ENCODE measurements at regions not wholly inside any gene's neighbourhood (a gene's known extent, or its start where the extent isn't known, plus 50 kb on each side); places are given as distances from the start of the nearest gene placed in this dataset.

DNA sequence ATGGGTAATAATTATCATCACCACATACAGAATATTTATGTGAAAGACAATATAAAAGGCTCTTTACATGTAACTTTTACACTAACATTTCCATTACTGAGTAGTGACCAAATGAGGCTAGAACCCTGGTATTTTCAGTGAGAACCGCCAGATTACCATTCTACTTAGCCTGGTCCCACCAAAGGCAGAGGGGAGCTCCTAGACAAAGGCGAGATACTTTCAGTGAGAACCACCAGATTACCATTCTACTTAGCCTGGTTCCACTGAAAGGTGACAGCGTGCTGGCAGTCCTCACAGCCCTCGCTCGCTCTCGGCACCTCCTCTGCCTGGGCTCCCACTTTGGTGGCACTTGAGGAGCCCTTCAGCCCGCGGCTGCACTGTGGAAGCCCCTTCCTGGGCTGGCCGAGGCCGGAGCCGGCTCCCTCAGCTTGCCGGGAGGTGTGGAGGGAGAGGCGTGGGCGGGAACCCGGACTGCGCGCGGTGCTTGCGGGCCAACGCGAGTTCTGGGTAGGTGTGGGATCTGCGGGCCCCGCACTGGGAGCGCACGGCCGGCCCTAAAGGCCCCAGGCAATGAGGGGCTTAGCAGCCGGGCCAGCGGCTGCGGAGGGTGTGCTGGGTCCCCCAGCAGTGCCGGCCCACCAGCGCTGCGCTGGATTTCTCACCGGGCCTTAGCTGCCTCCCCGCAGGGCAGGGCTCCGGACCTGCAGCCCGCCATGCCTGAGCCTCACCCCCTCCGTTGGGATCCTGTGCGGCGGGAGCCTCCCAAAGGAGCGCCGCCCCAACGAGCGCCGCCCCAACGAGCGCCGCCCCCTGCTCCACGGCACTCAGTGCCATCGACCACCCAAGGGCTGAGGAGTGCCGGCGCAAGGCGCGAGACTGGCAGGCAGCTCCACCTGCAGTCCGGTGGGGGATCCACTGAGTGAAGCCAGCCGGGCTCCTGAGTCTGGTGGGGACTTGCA, 1276.1 kb downstream of the PCDH7 start:
- no peak for DNase-seq

- DNase-seq, result no peak
Observed at GRCh38 chr4:31998807-31999206, 1278.6 kb downstream of the PCDH7 start.

- DNase-seq, result no peak
Observed at GRCh38 chr4:31999848-32000247, 1279.7 kb downstream of the PCDH7 start.

DNA sequence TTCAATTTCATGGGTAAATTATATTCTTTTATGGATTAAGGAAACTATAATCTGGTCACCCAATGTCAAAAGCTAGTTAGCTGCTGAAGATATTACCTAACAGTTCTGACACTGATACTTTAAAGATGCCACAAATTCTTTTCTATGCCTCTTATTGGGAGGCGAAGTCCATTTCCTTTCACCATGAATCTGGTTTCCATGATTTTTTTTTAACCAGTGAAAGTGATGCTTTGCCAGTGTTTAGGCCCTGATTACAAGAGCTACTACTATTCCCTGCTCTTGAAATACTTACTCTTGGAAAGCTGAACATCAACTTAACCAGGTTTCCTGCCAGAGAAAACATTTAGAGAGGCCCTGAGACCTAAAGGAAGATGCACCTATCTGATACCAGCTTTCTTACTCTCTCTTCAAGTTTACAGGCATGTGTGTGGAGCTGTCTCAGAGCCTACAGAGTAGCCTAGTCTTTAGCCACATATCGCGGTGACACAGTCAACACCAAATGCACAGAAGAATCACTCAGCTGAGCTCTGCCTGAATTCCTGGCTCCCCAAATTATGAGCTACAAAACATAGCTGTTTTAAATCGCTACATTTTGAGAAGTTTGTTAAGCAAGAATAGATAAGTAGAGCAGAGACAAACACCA, 1280.8 kb downstream of the PCDH7 start:
- DNase-seq, result no peak

DNA sequence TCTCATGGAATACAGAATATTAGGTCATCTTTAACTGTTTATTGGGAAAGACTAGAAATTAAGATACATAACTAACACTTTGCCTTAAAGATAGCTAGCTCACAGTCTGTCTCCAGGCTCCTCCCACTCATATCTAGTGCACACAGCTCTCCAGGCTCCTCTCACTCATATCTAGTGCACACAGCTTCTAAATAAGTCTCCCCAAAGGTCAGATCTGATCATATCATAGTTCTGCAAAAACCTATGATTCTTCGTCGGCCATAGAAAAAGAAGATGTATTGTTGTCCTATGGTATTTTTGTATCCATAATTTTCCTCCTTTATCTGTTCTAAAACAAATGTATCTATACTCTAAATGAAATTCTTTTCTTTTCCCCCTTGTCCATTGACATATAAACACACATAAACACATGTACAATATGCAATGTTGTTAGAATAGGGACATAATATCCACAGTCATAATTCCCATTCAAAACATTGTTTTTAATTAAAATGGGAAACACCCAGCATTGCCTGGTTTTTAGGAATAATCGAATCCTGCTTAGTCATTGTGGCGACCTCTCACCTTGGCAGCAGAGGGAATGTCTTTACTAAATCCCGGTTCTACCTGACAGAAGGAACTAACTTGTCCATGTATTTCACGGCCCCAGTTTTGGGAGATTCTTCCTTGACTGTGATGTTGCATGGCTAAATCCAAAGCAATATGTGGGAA, 1282.0 kb downstream of the PCDH7 start:
- DNase-seq, result no peak

GRCh38 chr4:32003548-32003947, 1283.4 kb downstream of the PCDH7 start:
- DNase-seq, result no peak

DNA sequence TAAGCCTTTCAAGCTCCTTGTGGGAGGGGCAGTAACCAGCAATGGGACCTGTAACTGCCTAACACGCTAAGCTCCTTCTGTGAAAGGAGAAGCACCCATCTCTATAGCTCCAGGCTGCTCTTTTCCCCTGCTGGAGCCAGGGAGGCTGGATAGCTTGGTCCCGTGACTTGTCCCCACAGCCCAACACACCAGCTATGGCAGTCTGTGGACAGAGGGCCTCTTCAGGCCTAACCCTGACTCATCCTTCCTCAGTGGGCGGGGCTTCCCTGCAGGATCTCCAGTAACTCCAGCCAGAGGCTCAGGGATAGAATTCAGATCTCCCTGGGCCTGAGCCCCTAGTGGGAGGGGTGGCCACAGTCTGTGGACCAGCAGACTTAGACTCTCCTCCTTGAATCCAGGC, 1290.1 kb downstream of the PCDH7 start:
- no peak for DNase-seq

GRCh38 chr4:32022071-32022470, 1301.9 kb downstream of the PCDH7 start:
- DNase-seq, result no peak

GRCh38 chr4:32025851-32026459, 1305.8 kb downstream of the PCDH7 start:
- no peak for DNase-seq

- DNase-seq, result no peak
Observed at GRCh38 chr4:32030406-32030805, 1310.2 kb downstream of the PCDH7 start.

DNA sequence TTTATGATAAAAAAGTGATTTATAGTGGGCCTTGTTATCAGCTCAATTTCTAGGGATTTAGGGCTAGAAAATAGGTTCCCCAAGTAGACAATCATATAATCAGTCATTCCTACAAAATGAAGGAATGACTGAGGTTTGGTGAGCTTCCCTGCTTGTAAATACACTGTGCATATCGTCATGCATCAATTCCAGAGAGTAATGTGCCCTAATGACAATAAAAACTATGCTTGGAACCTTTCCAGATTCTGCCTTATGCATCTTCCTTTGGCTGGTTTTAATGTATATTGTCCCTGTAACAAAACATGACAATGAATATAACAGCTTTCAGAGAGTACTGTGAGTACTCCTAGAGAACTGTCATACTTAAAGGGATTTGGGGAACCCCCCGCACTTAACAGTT, 1310.9 kb downstream of the PCDH7 start:
- DNase-seq, result no peak

- no peak for DNase-seq
Observed at GRCh38 chr4:32032136-32032672, 1312.0 kb downstream of the PCDH7 start.

DNA sequence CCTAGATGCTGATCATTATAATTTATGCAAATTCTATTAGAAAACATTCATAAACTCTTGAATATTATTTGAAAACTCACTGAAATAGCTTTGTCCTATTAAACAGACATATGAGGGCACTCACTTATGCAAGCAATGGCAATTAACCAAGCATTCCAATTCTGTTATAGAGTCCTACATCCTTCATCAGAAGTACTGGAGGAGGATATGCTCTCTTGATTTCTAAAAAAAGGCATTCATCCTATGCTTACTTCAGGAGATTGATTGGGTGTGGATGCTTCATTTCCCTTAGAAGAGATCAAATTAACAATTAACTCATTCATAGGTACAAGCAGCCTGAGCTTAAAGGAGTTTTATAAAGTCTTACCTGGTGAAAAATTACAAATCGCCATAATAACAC, 1317.2 kb downstream of the PCDH7 start:
- DNase-seq, result no peak

DNA sequence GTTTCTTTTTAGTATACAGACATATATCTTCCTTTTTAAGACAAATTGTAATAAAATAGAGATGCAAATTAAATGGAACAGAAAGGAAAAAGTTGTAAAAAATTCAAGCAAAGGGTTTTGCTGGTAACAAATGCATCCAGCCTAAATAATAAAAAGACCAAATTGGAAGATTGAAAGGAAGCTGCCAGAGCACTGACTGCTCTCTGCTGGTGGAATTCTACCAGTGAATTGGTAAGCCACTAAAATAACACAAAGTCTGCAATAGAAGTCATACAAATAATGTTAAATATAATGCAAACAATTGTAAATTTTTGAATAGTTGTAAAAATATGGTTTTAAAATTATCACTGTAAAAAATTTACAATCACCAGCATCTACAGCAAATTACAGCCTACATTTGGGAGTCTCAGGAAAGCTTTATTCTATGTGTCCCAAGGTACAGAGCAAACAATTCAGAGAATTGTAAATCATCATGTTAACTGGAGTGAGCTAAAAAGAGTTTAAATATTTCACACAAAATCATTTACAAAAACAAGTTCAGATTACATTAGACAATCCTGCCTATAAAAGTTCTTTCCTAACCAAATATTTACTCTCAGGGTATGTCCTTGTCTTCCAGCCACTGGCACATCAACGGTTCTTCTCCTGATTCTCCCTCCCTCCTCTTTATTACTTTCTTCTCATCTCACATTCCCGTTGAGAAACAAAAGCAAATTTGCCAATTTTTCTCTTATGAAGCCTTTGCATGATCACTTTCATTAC, 1322.5 kb downstream of the PCDH7 start:
- DNase-seq, result no peak

GRCh38 chr4:32043248-32043633, 1323.1 kb downstream of the PCDH7 start:
- no peak for DNase-seq

- no peak for DNase-seq
Observed at GRCh38 chr4:32061916-32062315, 1341.7 kb downstream of the PCDH7 start.

DNA sequence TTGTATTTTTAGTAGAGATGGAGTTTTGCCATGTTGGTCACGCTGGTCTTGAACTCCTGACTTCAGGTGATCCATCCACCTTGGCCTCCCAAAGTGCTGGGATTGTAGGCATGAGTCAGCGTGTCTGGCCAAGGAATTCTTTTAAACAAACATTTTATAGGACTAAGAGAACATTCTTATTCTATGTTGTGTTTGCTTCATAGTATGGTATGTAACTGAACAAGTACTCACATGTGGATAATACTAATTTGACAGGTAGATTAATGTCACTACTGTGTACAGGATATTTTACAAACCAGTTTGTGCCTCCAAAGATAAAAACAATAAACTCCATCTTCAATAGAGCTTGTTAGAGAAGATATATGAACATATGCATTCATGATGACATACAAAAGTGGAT, 1353.4 kb downstream of the PCDH7 start:
- no peak for DNase-seq

- no peak for DNase-seq
Observed at GRCh38 chr4:32087211-32087610, 1367.0 kb downstream of the PCDH7 start.

DNA sequence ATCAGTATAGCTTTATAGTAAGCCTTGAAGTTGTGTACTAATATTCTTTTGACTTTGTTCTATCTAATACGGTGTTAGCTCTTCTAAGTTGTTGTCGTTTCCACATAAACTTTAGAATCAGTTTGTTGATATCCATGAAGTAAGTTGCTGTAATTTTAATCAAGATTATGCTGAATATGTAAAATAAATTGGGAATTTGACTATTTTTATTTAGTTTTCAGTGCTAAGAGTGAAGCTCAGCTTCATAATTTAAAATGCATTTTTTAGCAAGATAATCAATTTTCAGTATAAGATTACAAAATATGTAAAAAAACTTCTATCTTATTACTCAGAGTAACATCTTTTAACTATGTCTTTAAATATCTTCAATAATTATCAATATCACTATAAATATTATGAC, 1374.8 kb downstream of the PCDH7 start:
- no peak for DNase-seq

DNA sequence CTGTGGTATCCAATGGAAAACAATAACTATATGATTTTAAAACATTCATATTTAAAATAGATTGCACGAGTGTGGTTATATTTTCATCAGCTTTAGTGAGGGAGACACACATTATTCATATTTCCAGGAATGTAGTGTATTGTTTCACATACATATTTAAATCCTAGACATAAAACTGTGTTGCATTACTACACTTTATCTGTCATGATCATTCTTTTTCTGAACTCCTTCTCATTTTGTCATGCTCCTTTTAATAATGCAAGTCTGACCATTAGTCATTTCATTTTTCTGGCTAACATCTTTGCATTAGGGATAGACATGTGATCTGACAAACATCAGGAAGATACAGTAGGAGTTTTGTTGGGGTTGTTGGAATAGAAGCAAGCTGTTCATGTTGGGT, 1382.7 kb downstream of the PCDH7 start:
- no peak for DNase-seq

DNA sequence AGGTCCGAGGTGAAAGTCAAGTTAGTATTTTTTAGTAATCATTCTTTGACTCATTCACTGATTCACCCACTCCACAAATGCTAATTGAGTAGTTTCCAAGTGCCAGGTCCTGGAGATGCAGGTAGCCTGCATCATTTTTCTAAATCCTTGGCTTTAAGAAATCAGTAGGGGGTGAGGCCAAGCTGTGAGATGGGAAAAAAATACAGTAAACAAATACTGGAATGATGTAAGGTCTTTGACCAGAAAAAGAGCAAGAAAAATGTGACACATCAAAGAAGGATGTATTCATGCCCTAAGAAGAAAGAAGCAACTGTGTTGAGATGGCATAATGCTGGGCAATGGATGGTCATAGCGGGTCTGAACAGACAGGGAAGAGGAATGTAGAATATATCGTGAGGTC, 1386.6 kb downstream of the PCDH7 start:
- no peak for DNase-seq

DNA sequence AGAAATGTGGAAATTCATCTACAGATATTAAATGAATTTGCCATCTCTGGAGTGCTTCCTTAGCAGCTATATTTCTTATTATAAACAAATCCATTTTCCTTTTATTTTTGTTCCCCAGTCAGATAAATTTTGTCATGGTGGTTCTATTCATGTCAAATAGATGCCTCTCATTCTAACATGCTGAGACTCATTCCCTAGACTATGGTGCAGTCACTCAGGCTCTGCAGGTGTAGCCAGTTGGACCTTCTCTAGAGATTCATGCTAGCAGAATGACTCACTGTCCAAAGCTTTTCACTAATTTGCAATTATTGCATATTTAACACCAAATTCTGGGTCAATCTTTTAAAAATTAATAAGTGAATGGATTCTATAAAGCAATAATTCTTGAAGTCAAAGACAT, 1392.7 kb downstream of the PCDH7 start:
- DNase-seq, result no peak

Measured in left hindlimb (tissue), 1 donor.